ENCODE measurements at regions not wholly inside any gene's neighbourhood (a gene's known extent, or its start where the extent isn't known, plus 50 kb on each side); places are given as distances from the start of the nearest gene placed in this dataset.

DNA sequence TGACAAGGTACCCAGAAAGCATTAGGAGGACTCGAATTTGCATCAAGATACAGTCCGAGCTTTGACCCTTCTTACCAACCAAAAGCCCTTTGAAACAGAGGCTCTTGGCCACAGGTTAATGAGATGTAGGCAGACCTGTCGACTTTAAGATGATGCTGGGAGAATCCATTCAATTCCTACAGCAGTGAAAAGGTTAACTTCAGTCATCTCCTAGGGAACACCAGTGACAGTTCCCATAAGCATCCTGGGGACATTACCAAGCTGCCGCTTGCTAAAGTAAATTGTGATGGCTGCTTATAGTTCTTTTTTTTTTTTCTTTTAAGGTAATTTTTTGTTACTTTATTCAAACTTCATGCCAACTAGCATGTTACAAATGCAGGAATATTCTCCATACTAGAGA lies 379.3 kb downstream of the SOX11 start:
- DNase-seq = no peak

DNA sequence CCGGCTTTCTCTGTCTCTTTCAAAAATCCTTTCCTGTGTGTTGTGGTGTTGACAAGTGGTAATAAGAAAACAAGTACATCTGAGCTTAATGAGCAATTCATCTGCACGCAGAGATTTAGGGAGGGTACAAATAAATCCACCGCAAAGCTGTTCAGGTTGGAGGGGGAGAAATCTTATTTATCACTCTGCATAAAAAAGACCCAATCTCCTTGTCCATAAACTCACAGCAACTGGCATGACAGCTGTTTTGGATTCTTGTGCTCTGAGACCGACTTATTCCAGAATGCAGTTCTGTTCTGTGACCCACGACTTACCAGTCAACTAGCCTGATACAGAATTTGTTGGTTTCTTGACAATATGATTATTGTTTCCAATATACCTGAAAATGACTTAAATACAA lies 380.1 kb downstream of the SOX11 start:
- DNase-seq = no peak

DNA sequence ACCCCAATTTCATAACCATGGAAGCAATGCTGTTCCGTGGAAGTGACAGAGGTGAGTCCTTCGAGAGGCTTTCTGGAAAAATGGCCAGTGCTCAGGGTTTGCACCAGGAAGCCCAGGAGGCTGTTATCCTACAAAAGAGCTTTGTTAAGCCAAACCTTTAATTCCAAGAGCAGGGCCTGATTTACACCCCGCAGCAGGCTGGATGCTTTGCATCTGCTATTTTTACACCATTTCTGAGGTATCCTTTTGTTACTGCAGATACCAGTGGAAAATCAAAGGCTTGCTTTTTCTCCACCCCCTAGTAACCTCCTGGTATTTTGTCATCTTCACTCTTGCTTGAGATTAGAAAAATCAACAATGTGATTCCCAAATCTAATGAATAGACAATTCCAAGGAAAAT lies 380.6 kb downstream of the SOX11 start:
- no peak for DNase-seq

DNA sequence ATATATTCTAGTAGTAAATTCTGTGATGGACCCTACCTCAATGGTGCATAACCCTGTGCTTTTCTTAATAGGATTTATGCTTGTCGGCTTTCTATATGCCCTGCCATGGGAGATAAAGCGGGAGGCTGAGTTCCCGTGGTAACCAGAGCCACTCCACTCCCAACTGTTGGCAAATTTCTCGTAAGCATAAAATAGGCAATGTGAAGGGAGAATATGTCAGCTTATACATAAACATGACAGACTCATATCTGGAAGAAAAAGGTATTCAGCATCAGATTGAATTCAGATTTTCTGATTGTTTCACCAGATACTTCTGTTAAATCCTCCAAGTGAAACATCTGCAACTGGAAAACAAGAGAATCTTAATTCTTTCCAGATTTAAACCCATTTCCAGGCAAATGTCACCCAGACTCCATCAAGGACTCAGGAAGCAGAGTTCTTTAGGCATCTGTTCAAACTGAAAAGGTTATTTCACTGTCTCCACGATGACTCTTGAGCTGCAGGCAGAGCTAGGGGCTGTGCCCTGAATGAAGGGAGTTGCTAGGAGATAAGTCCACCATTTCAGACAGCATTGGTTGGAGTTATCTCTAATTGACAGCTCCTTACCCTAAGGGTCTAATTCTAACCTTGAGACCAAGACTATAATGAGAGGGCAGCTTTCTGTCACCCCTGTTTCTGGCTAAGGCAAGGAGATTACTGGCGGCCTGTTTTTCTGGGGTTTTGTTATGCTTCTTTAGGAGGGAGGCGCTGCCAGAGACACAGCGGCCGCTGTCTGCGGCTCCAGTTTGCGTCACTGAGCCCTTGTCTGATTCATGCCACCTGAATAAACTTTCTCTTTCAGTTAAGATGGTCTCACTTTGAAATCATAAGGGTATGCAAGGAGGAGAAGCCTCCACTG lies 381.3 kb downstream of the SOX11 start:
- no peak for DNase-seq

DNA sequence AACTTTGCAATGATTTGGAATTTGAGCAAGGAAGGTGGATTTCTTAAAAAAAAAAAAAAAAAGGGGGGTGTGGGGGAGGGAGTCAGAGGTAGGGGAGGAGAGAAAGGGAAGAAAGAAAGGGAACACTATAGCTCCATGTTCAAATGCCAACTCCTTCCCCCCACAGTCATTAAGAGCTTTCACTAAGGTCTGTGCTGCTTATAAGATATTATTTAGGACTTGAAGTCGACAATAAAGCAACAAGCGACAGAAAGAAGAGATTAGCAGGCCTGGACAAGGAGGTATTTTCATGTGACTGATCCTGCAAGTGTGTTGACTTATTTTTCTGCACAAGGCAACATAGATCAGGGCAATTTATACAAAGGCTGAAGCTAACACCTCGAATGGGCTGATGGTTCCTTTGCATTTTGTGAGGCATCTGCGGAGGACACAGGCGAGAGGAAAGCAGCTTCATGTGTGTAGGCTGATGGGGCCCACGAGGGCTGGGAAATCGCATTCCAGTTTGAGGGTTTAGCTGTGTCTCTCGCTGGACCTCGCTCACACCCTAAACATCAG lies 382.0 kb downstream of the SOX11 start:
- DNase-seq = no peak

DNA sequence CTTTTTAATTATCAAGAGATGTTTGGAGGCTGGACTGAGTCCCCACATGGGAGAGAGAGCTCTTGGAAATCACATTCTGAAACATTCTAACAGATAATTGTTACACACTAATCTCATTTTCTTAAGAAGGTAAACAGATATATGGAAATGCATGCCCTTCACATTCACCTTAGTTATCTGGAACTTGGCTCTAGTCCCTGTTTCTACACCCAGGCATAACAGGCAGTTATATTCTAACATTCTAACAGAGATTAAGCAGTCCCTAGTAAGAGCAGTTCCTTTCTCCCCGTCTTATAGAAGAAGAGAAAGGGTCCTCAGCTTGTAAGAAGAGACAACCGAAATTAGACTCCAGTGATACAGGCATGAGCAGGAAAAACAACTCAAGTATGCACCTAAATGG lies 385.4 kb downstream of the SOX11 start:
- no peak for DNase-seq

DNA sequence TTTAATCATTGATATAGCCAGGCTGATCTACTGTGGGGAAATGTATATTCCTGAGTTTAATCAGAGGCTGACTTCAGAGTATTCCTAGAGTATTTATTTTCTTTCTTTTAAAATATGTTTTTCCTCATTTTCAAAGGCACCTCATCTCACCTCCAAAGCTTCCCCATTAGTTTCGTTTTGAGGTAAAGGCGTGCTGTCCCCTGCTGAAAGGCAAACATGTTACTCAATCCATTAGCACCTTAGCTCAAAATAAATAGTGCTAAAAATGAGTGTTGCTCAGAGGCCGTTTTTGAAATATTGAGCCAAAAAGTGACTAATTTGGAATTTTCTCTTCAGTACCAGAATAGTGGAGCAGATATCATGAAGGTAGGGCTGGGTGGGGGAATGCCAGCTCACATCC lies 386.2 kb downstream of the SOX11 start:
- DNase-seq = no peak

DNA sequence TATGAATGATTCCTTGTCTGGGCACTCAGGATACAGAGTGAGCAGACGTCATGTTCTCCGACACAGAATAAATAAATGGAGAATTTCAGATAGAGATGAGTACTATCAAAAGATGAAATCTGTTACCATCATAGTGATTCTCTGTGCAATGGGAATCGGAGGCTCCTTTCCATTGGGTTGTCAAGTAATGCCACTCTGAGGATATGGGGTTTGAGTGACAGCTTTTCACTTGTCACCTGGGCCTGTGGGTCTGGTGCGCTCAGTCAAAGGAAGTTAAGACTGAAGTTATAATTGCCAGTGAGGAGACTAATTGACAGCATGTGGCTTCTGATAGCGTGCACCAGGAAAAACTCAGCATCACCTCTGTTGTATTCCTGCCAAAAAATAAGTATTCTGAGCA lies 387.2 kb downstream of the SOX11 start:
- no peak for DNase-seq

DNA sequence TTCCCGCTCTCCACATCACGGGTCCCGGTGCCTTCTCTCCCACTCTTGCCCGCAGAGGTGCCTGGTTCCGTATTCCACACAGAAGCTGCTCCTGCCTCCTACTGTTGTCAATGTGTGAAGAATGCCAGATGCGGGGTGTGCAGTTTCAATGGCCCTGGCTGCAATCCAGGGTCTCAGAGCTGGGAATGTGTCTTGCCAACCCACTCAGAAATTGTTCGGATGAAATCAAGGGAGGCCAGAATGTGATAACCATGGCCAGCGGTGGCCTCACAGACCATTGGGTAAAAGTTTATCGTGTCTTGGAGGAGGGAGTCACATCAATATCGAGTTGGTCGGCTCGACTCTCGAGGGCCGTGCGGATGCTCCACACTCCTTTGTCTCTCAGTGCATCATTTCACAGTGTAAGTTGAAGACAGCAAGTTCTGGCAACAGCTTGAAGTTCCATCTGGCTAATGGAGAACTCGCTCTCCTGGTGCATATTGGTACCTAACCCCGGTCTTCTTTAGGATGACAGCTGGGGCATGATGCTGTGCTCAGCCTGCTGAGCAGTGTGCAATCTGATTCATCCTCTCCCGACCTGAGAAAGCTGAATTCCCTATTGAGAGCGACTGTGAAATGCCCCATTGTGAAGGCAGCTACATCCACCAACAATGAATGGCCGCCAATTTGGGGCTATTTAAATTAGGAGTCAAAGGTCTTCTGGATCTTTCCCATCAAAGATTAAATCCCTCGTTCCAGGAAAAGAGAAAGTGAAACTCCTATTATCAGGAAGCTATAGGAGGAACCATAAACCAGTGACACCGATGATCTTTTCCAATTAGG lies 389.0 kb downstream of the SOX11 start:
- no peak for DNase-seq

DNA sequence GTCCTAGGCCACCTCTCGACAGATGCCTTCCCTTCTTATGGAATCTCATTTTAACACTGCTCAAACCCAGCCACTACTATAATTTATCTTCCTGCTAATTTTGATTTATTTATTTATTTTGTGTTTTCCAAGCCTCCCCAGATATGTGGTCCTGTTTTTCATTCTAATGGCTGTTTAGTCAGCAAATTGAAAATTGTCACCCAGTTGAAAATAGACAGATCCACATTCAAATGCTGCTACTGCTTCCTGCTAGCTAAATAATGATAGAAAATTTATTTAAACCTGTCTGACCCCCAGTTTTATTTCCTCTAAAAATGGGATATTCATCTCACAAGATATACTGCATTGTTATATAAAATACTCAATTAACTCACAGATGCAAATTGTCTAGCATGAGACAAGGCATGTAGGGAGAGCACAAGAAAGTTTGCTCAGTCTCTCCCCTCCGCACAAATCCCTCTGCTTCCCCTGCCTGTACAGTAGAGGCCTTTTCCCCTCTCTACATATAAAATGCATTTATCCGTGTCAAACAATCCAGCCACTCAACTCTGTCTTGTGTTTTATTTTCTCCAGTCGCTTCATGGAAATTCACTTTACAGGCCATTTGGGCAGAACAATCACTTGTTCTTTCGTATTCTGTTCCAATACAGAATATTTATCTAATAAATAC lies 389.9 kb downstream of the SOX11 start:
- DNase-seq = no peak

DNA sequence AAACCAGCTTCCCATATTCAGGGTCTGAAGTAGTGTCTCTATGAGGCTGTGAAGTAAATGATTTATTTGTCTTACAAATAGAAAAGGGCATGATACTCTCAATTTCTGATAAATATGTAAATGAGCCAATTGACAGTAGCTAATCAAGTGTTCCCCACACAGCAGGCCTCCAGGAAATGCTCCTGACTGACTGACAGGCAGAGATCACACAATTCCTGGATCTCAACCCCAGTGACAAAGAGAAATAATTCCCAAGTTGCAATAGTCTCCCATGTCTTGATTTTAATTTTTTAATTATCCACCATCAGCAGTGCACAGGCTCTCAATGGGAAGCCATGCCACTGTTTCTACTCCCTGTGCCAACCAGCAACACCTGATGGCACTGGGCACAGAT lies 390.4 kb downstream of the SOX11 start:
- DNase-seq = no peak

DNA sequence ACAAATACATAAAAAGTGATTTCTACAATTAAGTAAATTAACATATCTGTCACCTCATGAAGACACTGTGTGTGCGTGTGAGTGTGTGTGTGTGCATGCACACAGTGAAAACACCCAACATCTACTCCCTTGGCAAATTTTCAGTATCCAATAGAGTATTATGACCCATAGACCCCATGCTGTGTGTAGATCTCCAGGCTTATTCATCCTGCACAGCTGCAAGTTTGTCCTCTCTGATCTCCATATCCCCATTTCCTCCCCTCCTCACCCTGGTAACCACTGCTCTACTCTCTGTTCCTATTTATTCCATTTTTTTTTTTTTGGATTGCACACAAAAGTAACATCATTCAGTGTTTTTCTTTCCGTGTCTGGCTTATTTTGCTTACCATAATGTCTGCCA lies 391.0 kb downstream of the SOX11 start:
- DNase-seq = no peak

DNA sequence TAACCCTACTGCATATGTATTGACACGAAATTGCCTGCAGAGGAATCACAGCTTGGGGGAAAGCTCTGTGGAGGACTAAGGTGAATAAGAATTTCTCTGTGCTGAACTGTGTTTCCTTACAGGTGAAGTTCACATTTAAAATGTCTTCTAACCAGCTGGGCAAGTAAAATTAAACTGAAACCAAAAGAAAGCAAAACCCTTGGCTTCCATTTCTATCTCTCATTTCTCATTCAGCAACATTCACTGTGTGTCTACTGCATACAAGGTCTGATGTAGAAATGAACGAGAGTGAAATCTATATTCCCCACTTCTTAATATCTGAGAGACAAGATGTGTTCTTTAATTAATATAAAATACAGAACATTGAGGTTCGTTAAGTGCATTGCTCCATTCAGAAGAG lies 397.3 kb downstream of the SOX11 start:
- no peak for DNase-seq

DNA sequence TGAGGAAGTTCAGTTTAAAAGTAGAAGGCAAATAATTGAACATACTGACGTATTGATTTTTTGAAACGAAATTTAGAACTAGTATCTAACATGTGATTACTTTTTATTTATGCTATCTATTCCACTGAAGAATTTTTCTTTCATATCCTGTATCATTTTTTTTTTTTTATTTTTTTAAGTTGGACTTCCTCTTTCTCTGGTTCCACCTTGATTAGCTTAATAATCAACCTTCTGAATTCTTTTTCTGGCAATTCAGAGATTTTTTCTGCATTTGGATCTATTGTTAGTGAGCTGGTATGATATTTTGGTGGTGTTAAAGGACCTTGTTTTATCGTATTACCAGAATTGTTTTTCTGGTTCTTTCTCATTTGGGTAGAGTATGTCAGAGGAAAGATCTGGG lies 411.2 kb downstream of the SOX11 start:
- DNase-seq = no peak

DNA sequence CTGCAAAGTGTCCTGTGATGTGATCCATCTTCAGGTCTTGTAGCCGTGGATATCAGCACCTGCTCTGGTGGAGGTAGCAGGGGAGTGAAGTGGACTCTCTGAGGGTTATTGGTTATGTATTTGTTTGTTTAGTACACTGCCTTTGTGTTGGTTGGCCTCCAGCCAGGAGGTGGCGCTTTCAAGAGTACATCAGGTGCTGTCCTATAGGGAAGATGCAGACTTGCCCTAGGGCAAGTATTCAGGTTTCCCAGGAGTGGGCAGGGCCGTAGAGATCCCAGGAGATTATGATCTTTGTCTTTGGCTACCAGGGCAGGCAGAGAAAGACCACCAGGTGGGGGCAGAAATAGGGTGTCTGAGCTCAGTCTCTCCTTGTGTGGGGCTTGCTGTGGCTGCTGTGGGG lies 411.8 kb downstream of the SOX11 start:
- no peak for DNase-seq

DNA sequence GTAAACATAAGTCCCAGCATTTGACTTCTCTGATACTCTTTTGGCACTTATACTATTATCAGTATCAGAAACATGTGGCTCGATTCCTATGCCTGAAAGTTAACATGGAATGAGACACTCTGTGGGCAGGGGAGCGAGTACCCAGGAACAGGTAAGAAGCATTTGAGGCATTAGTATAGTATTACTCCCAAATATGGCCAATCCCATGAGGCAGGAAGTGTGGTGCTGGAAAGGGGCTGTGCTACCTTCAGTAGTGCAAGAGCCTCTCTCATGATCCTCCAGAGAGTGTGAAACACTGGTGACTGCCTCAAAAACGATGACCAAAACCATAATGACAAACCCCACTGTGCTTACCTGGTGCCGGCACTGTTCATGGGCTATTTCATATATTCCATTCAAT lies 415.1 kb downstream of the SOX11 start:
- no peak for DNase-seq

DNA sequence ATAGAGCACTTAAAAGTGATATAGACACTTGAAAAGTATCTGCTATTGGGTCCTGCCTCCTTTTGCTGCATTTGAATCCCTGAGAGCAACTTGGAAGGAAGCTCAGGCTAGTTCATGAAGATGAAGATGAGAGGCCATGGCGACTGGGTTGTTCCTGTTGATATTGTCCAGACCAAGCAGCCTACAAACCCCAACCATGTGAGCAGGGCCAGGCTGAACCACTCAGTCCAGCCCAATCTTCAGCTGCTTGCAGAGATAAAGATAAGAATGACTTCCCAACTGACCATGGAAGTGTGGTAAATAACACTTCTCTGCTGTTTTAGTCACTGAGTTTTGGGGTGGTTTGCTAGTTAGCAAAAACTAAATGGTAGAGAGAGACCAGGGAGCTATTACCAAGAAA lies 417.6 kb downstream of the SOX11 start:
- no peak for DNase-seq

DNA sequence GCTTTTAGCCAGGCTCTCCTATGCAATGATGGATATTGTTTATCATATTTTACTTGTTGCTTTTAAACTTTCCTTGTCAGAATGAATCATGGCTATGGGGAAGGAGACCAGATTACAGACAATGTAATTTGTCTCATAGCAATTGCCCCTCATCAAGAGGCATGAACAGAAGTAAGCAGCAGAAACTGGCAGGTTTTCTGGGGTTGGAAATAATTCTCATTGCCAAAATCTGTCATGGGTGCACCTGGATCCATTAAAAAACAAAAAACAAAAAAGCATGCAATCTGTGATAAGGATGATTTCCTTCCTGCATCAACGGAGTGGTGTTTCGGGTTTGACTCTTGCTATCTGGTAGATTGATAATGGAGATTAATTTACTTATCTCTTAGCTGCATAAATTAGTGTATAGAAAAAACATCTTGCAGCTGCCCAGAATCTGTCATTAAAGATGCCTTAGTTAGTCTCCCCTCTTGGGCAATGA lies 419.6 kb downstream of the SOX11 start:
- no peak for DNase-seq

DNA sequence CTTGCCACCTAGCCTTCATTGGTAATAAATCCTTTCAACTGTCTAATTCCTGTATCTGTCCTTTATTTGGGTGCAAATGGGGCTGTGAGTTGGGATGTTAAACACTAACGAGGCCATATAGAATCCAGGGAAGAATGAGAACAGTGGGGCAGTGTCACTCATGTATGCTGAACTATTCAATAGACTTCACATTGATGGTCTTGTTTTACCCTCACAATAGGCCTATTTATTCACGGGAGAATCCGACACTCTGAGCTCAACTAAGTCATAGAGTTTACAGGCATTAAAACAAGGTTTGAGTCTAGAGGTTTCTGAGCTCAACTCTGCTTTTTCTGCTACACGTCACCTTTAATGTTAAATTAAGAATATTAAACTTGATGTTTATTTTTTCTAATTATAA lies 421.6 kb downstream of the SOX11 start:
- DNase-seq = no peak

DNA sequence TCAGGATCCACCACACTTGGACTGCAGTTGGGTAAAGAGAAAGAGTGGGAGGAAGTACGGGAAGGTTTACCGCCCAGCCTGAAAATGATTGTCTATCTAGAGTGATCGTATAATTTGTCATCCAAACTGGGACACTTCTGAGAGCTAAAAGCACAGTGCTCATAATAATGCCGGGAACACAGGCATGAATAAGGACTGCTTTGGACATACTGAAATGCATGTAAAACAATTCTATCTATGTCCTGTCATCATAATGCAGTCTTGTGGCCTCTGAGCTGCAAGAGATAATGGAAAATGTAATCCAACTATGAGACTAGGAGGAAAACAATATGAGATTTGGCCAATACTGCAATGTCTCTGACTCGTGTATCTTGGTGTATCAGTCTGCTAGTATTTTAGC lies 435.5 kb downstream of the SOX11 start:
- no peak for DNase-seq

DNA sequence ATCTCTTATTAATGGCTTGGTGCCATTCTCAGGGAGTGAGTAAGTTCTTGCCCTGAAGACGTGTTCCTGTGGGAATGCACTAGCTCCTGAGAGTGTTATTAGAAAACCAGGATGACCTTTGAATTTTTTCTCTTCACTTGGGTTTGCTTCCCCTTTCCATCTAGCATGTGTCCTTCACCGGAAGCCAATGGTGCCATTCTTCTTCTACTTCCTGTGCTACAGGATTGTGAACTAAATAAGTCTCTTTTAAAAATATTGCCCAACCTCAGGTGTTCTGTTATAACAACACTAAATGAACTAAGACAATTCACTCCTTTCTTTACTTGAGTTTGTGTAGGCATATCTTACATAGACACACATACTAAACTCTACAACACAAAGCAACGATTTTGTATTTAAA lies 447.0 kb downstream of the SOX11 start:
- no peak for DNase-seq

DNA sequence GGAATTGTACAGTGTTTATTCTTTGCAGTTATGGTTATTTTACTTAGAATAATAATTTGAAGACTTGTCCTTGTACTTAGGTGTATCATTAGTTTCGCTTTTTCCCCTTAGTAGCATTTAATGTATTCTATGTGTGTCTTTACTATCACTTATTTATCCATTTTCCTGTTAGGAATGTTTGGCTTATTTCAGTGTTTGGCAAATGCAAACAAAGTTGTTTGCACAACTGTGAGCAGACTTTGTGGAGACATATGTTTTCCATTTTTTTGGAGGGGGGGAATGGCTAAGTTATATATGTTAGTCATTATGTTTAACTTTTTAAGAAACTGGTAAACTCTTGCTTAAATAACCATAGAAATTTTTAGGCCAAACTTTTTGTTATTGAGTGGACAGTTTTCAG lies 447.7 kb downstream of the SOX11 start:
- no peak for DNase-seq

DNA sequence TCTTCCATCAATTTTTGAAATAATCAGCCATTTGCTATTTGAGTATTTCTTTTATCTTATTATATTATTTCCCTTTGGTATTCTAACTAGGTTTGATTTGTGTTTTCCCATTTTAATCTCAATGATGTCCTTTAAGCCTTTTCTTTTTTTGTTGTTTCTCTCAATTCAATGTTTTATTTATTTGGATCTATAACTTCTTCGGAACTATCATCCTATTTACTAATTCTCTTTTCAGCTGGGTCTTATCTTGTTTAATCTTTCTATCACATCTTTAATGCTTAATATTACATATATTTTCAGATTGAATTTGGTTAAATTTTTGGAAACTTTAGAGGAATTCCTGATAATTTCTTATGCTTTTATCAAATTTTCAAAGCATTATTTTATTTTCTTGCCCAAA lies 448.3 kb downstream of the SOX11 start:
- DNase-seq = no peak

Measured in 8988T (cell line).